Neural progenitor cell (in vitro differentiated cells): ENCODE measurements at regions not wholly inside any gene's neighbourhood (a gene's known extent, or its start where the extent isn't known, plus 50 kb on each side); places are given as distances from the start of the nearest gene placed in this dataset.
A peak's percentile ranks its signal among the peaks of the same experiment; 100 is the strongest.

Experiments used
- DNase-seq: peaks from one replicate; pipeline ENCODE4 v3.0.0-alpha.2; 2016; ENCODE audit warnings: low spot score
- H2AFZ ChIP-seq: fragments of 200-600 bp; sonication (generic); replicated peaks from 2 replicates; pipeline ENCODE4 v1.6.1; 2016; ENCODE audit warnings: antibody characterized with exemption
- H3F3A ChIP-seq: fragments of 200-600 bp; sonication (generic); 2 replicates; pipeline ENCODE4 v1.6.1; 2016; ENCODE audit warnings: antibody characterized with exemption, low read depth
- H3K27ac ChIP-seq: fragments of 200-600 bp; sonication (generic); 2 replicates; pipeline ENCODE4 v1.5.1; 2016; ENCODE audit warnings: mild to moderate bottlenecking
- H3K27me3 ChIP-seq: fragments of 200-600 bp; sonication (generic); 2 replicates; pipeline ENCODE4 v1.6.1; 2016; ENCODE audit warnings: mild to moderate bottlenecking, moderate library complexity
- H3K36me3 ChIP-seq: fragments of 200-600 bp; sonication (generic); 2 replicates; pipeline ENCODE4 v1.5.1; 2016
- H3K4me1 ChIP-seq: fragments of 200-600 bp; sonication (generic); 2 replicates; pipeline ENCODE4 v1.6.1; 2016; ENCODE audit warnings: mixed run types
- H3K4me2 ChIP-seq: fragments of 200-600 bp; sonication (generic); 2 replicates; pipeline ENCODE4 v1.6.1; 2016
- H3K4me3 ChIP-seq: fragments of 200-600 bp; sonication (generic); 2 replicates; pipeline ENCODE4 v1.5.1; 2016
- H3K79me2 ChIP-seq: fragments of 200-600 bp; sonication (generic); 2 replicates; pipeline ENCODE4 v1.6.1; 2016; ENCODE audit warnings: low read depth
- H3K9ac ChIP-seq: fragments of 200-600 bp; sonication (generic); 2 replicates; pipeline ENCODE4 v1.6.1; 2016
- H3K9me3 ChIP-seq: fragments of 200-600 bp; sonication (generic); 2 replicates; pipeline ENCODE4 v1.5.1; 2016; ENCODE audit warnings: low read depth
- H4K20me1 ChIP-seq: fragments of 200-600 bp; sonication (generic); 2 replicates; pipeline ENCODE4 v1.6.1; 2016; ENCODE audit warnings: low read depth
- H3K27ac Mint-ChIP-seq: 3 replicates; pipeline ENCODE4 v1.8.0; 2021; ENCODE audit warnings: mixed read lengths
- H3K27me3 Mint-ChIP-seq: 2 replicates; pipeline ENCODE4 v1.8.0; 2022; ENCODE audit warnings: low read depth, mild to moderate bottlenecking, inconsistent platforms, moderate library complexity, mixed read lengths; ENCODE audit not compliant: insufficient read depth
- H3K36me3 Mint-ChIP-seq: 3 replicates; pipeline ENCODE4 v1.8.0; 2021; ENCODE audit warnings: mixed read lengths
- H3K4me1 Mint-ChIP-seq: 3 replicates; pipeline ENCODE4 v1.8.0; 2021; ENCODE audit warnings: mixed read lengths
- H3K4me3 Mint-ChIP-seq: 3 replicates; pipeline ENCODE4 v1.8.0; 2021; ENCODE audit warnings: mild to moderate bottlenecking, moderate library complexity, mixed read lengths
- H3K9me3 Mint-ChIP-seq: 3 replicates; pipeline ENCODE4 v1.8.0; 2020; ENCODE audit warnings: mixed read lengths
- CTCF ChIP-seq: fragments of 200-600 bp; sonication (generic); IDR thresholded peaks from 2 replicates; pipeline ENCODE4 v1.5.1; 2017; ENCODE audit warnings: antibody characterized with exemption, mild to moderate bottlenecking
- EZH2 ChIP-seq: fragments of 200-600 bp; sonication (generic); IDR thresholded peaks from 2 replicates; pipeline ENCODE4 v1.6.1; 2017; ENCODE audit warnings: antibody characterized with exemption, mild to moderate bottlenecking, moderate library complexity
- EZH2phosphoT487 ChIP-seq: fragments of 200-600 bp; sonication (generic); IDR thresholded peaks from 2 replicates; pipeline ENCODE4 v1.6.1; 2017; ENCODE audit warnings: antibody characterized with exemption

- H3K27ac Mint-ChIP-seq, result no peak overlapping the region
- no peak overlapping the region for H3K27ac ChIP-seq
- H3K4me3 Mint-ChIP-seq, result no peak overlapping the region
Measured at GRCh38 chr4:111537871-111538270, 607.4 kb upstream of the FAM241A start.

DNA sequence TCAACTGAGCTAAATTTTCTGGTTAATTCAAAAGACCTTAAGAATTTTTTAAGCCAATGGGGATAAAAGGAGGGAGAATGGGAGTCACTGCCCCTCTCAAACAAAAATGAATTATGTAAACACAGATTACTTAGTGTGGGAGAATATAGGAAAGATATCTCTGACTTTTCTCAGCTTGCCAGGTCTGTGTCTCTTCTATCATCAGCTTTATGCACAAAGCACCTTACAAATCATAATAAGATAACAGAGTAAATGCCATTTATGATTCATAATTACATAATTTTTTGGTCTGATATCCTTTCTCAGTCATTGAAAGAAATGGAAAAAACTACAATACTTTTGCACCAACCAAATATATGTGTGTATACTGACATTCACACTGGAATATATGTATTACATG lies 604.6 kb upstream of the FAM241A start:
- Histone ChIP-seq H3K27me3 (no peaks in the 10 kb centered on the region), H3F3A (no peaks in the 10 kb centered on the region), H3K79me2 (no peaks in the 10 kb centered on the region), H3K4me2 (no peak overlapping the region), H3K36me3 (no peaks in the 10 kb centered on the region), H3K4me3 (no peak overlapping the region), H3K4me1 (no peaks in the 10 kb centered on the region), H3K9ac (no peak overlapping the region), H3K27ac (no peak overlapping the region), H4K20me1 (no peaks in the 10 kb centered on the region), H3K9me3 (no peaks in the 10 kb centered on the region), H2AFZ (no peak overlapping the region)
- no peaks in the 10 kb centered on the region for H3K4me1 Mint-ChIP-seq
- no peak overlapping the region for H3K4me3 Mint-ChIP-seq
- no peaks in the 10 kb centered on the region for H3K9me3 Mint-ChIP-seq
- no peaks in the 10 kb centered on the region for H3K27me3 Mint-ChIP-seq
- DNase-seq, result no peak
- no peak overlapping the region for H3K27ac Mint-ChIP-seq
- no peaks in the 10 kb centered on the region for H3K36me3 Mint-ChIP-seq
- no peak for TF ChIP-seq CTCF

More at GRCh38 chr4:111537871-111538270, 607.4 kb upstream of the FAM241A start:
- Mint-ChIP-seq H3K4me1 (no peaks in the 10 kb centered on the region), H3K9me3 (no peaks in the 10 kb centered on the region), H3K36me3 (no peaks in the 10 kb centered on the region), H3K27me3 (no peaks in the 10 kb centered on the region)
- no peaks in the 10 kb centered on the region for H3K79me2 ChIP-seq
- H3K4me1 ChIP-seq, result no peaks in the 10 kb centered on the region
- no peaks in the 10 kb centered on the region for H3F3A ChIP-seq
- TF ChIP-seq EZH2phosphoT487 (no peak), CTCF (no peak), EZH2 (no peak)
- no peaks in the 10 kb centered on the region for H4K20me1 ChIP-seq
- no peak overlapping the region for H3K9ac ChIP-seq
- peak overlapping the region; percentile 21 for H2AFZ ChIP-seq
- no peaks in the 10 kb centered on the region for H3K9me3 ChIP-seq
- H3K4me2 ChIP-seq, result no peak overlapping the region
- H3K4me3 ChIP-seq, result no peak overlapping the region
- no peak for DNase-seq
- no peaks in the 10 kb centered on the region for H3K36me3 ChIP-seq
- H3K27me3 ChIP-seq, result no peaks in the 10 kb centered on the region

GRCh38 chr4:111542056-111542455 lies 603.2 kb upstream of the FAM241A start:
- no peaks in the 10 kb centered on the region for H3K27me3 Mint-ChIP-seq
- no peak overlapping the region for H2AFZ ChIP-seq
- H3K4me1 Mint-ChIP-seq, result no peaks in the 10 kb centered on the region
- TF ChIP-seq CTCF, result no peak
- no peak for TF ChIP-seq EZH2
- TF ChIP-seq EZH2phosphoT487, result no peak
- DNase-seq, result no peak
- no peak overlapping the region for H3K4me2 ChIP-seq
- H3K27ac Mint-ChIP-seq, result no peak overlapping the region
- no peak overlapping the region for H3K4me3 ChIP-seq
- H3K27me3 ChIP-seq, result no peaks in the 10 kb centered on the region
- no peaks in the 10 kb centered on the region for H3K79me2 ChIP-seq
- no peaks in the 10 kb centered on the region for H3K36me3 Mint-ChIP-seq
- H3K27ac ChIP-seq, result no peak overlapping the region
- H3K4me1 ChIP-seq, result no peaks in the 10 kb centered on the region
- H3F3A ChIP-seq, result no peaks in the 10 kb centered on the region
- H3K4me3 Mint-ChIP-seq, result no peak overlapping the region
- H3K36me3 ChIP-seq, result no peaks in the 10 kb centered on the region
- H4K20me1 ChIP-seq, result no peaks in the 10 kb centered on the region
- H3K9me3 Mint-ChIP-seq, result no peaks in the 10 kb centered on the region
- H3K9me3 ChIP-seq, result no peaks in the 10 kb centered on the region
- no peak overlapping the region for H3K9ac ChIP-seq

- Histone ChIP-seq H3K4me2 (no peak overlapping the region), H3K4me3 (no peak overlapping the region), H4K20me1 (no peaks in the 10 kb centered on the region), H3K27me3 (no peaks in the 10 kb centered on the region), H2AFZ (peak overlapping the region; percentile 20), H3K79me2 (no peaks in the 10 kb centered on the region), H3K36me3 (no peaks in the 10 kb centered on the region), H3F3A (no peaks in the 10 kb centered on the region), H3K4me1 (no peaks in the 10 kb centered on the region), H3K9ac (no peak overlapping the region), H3K27ac (no peak overlapping the region), H3K9me3 (no peaks in the 10 kb centered on the region)
- Mint-ChIP-seq H3K4me3 (no peak overlapping the region), H3K27me3 (no peaks in the 10 kb centered on the region), H3K4me1 (no peaks in the 10 kb centered on the region), H3K9me3 (no peaks in the 10 kb centered on the region), H3K36me3 (no peaks in the 10 kb centered on the region), H3K27ac (no peak overlapping the region)
- DNase-seq, result no peak
- TF ChIP-seq CTCF (no peak), EZH2 (no peak), EZH2phosphoT487 (no peak)
Measured at GRCh38 chr4:111546881-111547280, 598.4 kb upstream of the FAM241A start.
